ENCODE measurements at regions not wholly inside any gene's neighbourhood (a gene's known extent, or its start where the extent isn't known, plus 50 kb on each side); places are given as distances from the start of the nearest gene placed in this dataset.
A peak's percentile ranks its signal among the peaks of the same experiment; 100 is the strongest.

DNA sequence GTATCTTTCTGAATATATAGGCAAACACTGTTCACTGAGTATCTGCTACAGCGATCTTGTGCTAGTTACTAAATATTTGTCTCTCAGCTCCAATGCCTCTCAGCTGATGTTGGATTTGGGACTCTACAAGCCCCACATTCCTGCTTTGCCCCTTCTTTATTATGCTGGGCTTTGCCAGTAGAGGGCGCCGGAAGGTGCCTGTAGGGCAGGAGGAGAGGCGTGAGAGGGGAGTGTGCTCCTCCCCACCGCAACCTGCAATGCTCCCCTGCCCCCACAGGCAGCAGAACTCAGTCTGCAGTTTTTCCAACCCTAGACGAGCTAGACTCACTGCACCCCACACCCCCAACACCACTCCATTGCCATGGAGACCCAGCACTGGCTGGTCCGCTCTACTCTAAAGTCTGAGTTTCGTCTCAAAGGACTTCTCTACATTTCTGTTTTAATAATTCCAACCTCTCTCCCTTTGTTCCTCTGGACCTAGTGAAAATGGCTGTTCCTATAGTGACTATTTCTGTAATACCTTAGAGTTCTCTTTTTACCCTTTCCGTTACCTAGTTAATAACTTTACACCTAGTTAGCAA, 337.6 kb downstream of the CCSER2 start:
- Histone ChIP-seq H3K9me3 (replicated peaks; ENCODE audit: control insufficient read depth, insufficient read depth, low read depth, low read length) (no peaks in the 10 kb centered on the region), H2AFZ (ENCODE audit: low read depth, low read length) (peak overlapping the region; percentile 27; the same call in 1 of the 2 replicates), H3K4me1 (replicated peaks in 1 of 2; ENCODE audit: control insufficient read depth in 2 of 2, insufficient read depth in 2 of 2, low read length in 2 of 2) (no peaks in the 10 kb centered on the region), H3K4me3 (no peak overlapping the region), H3K27me3 (ENCODE audit: control insufficient read depth in 2 of 2, insufficient read depth in 2 of 2, low read length in 2 of 2) (peaks cover 0 to 8% of the 10 kb centered on the region in 2 experiments; a peak in 2 of 5 replicates), H3K4me2 (ENCODE audit: insufficient read depth, low read length) (no peak overlapping the region), H3K9ac (ENCODE audit: insufficient read depth in 1 of 2, low read depth in 2 of 2, low read length in 2 of 2) (no peak overlapping the region), H3K36me3 (ENCODE audit: control insufficient read depth, insufficient read depth, low read length) (no peaks in the 10 kb centered on the region), H3K27ac (ENCODE audit: extremely low read depth, low read depth, low read length) (no peak overlapping the region), H4K20me1 (replicated peaks; ENCODE audit: control insufficient read depth, insufficient read depth, low read length) (no peaks in the 10 kb centered on the region), H3K9me1 (ENCODE audit: control insufficient read depth, insufficient read depth, low read length) (no peaks in the 10 kb centered on the region), H3K79me2 (ENCODE audit: control insufficient read depth, insufficient read depth, low read length) (no peaks in the 10 kb centered on the region)
- ATAC-seq = peak; percentile 100
- in situ Hi-C loops (cut with MboI) (no loop called here), intact Hi-C loops (cut with micrococcal nuclease) (loop anchor here (10.0 kb wide), 1 partner anchor 121 kb away; no protein-coding TSS in a partner anchor)
- CTCF ChIA-PET (ENCODE audit: low intra/inter-chr PET ratio) = interaction anchor here (0.5 kb wide), 1 partner anchor 423 kb away, joined by 4 read pairs; no protein-coding TSS in a partner anchor
- POLR2A ChIA-PET = no interaction called here
- DNase-seq (ENCODE audit: extremely low read depth in 1 of 4, low spot score in 3 of 4) = peak; percentile 71 to 76 (median 74)
- BruUV-seq (replicated peaks) = no TSS peak
- under 1% methylated on average over 9 of the region's 9 CpGs for WGBS (ENCODE audit: insufficient coverage, low coverage, missing lambda C conversion rate)
- FAIRE-seq = peak; percentile 89
- TF ChIP-seq CC2D1A (IDR thresholded peaks at IDR 0.05) (no peak), MAFF (IDR thresholded peaks at IDR 0.05; ENCODE audit: low read length) (no peak), KLF16 (IDR thresholded peaks at IDR 0.05) (0 out of 2 replicates have a peak, but pooled peaks have one; percentile 50), SMARCB1 (IDR thresholded peaks at IDR 0.05; ENCODE audit: insufficient read length, low read depth) (no peak), BRD4 (IDR thresholded peaks at IDR 0.05) (no peak), SPI1 (IDR thresholded peaks at IDR 0.05; ENCODE audit: borderline replicate concordance, low read depth, low read length) (no peak), RB1 (IDR thresholded peaks at IDR 0.05; ENCODE audit: low read depth) (peak; percentile 26; the same call in 1 of the 2 replicates), HNRNPLL (IDR thresholded peaks at IDR 0.05; ENCODE audit: low read depth, low read length, poor library complexity, severe bottlenecking) (no peak), HOXB6 (CRISPR knock-in tag; IDR thresholded peaks at IDR 0.05; ENCODE audit: borderline replicate concordance) (no peak), POLR2AphosphoS5 (IDR thresholded peaks at IDR 0.05; ENCODE audit: control insufficient read depth, insufficient read depth, low read depth, low read length) (no peak), XRCC5 (IDR thresholded peaks at IDR 0.05; ENCODE audit: low read depth, low read length) (0 out of 2 replicates have a peak, but pooled peaks have one; percentile 45)
- TF ChIP-seq, protein P1, sequence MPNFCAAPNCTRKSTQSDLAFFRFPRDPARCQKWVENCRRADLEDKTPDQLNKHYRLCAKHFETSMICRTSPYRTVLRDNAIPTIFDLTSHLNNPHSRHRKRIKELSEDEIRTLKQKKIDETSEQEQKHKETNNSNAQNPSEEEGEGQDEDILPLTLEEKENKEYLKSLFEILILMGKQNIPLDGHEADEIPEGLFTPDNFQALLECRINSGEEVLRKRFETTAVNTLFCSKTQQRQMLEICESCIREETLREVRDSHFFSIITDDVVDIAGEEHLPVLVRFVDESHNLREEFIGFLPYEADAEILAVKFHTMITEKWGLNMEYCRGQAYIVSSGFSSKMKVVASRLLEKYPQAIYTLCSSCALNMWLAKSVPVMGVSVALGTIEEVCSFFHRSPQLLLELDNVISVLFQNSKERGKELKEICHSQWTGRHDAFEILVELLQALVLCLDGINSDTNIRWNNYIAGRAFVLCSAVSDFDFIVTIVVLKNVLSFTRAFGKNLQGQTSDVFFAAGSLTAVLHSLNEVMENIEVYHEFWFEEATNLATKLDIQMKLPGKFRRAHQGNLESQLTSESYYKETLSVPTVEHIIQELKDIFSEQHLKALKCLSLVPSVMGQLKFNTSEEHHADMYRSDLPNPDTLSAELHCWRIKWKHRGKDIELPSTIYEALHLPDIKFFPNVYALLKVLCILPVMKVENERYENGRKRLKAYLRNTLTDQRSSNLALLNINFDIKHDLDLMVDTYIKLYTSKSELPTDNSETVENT (CRISPR knock-in tag; IDR thresholded peaks at IDR 0.05) = no peak
- TF ChIP-seq, protein P2, sequence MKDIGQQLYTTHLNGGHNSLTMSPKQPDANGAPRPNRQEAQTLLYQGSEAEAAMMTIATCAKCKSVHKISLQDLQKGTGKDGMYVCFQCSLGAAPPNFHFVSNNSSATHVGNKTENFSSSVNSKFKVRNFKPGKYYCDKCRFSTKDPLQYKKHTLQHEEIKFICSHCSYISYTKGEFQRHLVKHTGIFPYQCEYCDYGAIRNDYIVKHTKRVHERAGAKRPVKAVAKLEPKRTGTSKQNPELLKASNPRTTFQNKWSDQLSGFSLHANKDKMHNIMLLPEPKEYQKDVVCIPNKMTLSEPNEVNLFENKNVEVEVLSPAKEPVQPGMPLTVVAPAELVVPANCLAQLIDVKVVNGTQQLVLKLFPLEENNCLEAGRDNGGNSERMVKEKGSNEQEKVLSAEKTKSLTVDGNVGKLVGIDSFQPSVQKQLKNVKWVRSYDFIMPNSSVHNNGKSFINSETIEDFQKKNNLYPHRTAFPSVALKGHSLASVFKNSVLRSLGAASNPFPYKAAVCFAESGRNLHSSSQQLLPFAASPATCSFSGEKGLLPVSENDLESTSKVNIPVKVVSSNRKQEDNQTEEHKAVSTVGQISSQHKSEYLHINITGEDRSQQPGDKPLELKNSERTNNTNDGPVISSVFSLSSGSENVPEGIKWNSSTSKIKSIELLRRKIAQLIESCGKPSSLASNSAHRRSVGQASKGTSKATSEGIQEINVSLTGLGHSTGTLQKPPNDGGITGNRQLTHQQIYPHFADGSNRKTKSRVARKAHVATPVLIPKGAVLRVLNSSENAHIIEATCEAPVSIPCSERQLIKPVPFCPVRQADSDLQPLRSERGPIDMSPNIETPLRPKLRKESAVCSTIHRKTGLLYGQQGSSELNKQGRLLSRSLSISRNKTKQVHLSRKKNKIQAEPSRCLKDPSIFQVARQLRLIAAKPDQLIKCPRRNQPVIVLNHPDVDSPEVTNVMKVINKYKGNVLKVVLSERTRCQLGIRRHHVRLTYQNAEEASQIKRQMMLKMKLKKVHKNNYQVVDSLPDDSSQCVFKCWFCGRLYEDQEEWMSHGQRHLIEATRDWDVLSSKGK (CRISPR knock-in tag; IDR thresholded peaks at IDR 0.05) = no peak

Data from K562 (cell line).